IMR-90 (cell line): ENCODE measurements at regions not wholly inside any gene's neighbourhood (a gene's known extent, or its start where the extent isn't known, plus 50 kb on each side); places are given as distances from the start of the nearest gene placed in this dataset.

Source experiments
- ATAC-seq: fragments of 200-7000 bp; cut with Tn5 transposase; 2 replicates; pipeline ENCODE4 v1.9.1; 2020; ENCODE audit warnings: low read depth, mild to moderate bottlenecking, moderate library complexity
- BruUV-seq: library from RNA; stranded (reverse); fragments of 400-500 nt; replicated peaks from 2 replicates; lab custom pipeline; 2021; lab: Mats Ljungman, UMichigan
- CTCF ChIA-PET: fragments of 300-600 bp; formaldehyde crosslinking; extraction: SDS; loops from one replicate; lab custom pipeline; 2021; ENCODE audit warnings: antibody characterized with exemption; lab: Yijun Ruan, JAX
- POLR2A ChIA-PET: fragments of 300-600 bp; sonication (Branson Sonifier 250); formaldehyde crosslinking; loops from one replicate; lab custom pipeline; 2022; ENCODE audit warnings: antibody characterized with exemption; ENCODE audit not compliant: unreplicated experiment; lab: Charles Lee
- DNase-seq: peaks from one replicate; pipeline ENCODE4 v3.0.0; 2013
- H2AFZ ChIP-seq: replicated peaks from 2 replicates; pipeline ENCODE3; 2013; ENCODE audit warnings: low read length, mild to moderate bottlenecking; ENCODE audit not compliant: poor library complexity
- H2AK5ac ChIP-seq: 2 replicates; pipeline ENCODE4 v1.6.1; 2013; ENCODE audit warnings: low read depth, low read length, inconsistent platforms
- H2AK9ac ChIP-seq: replicated peaks from 2 replicates; pipeline ENCODE3; 2013; ENCODE audit warnings: mild to moderate bottlenecking, low read depth, low read length, moderate library complexity; ENCODE audit not compliant: poor library complexity
- H2BK120ac ChIP-seq: 2 replicates; pipeline ENCODE4 v1.6.1; 2013; ENCODE audit warnings: low read depth, low read length, inconsistent platforms
- H2BK15ac ChIP-seq: 3 replicates; pipeline ENCODE4 v1.6.1; 2013; ENCODE audit warnings: low read depth, low read length, inconsistent platforms
- H2BK20ac ChIP-seq: 2 replicates; pipeline ENCODE4 v1.6.1; 2013; ENCODE audit warnings: low read depth, mild to moderate bottlenecking, inconsistent platforms, low read length, moderate library complexity
- H2BK5ac ChIP-seq: 2 replicates; pipeline ENCODE4 v1.6.1; 2013; ENCODE audit warnings: mild to moderate bottlenecking, low read depth, low read length, inconsistent platforms; ENCODE audit not compliant: poor library complexity, severe bottlenecking
- H3K14ac ChIP-seq: replicated peaks from 2 replicates; pipeline ENCODE4 v1.6.1; 2013; ENCODE audit warnings: low read depth, low read length, inconsistent platforms
- H3K18ac ChIP-seq: 2 replicates; pipeline ENCODE4 v1.6.1; 2013; ENCODE audit warnings: low read depth, low read length, control low read depth
- H3K23ac ChIP-seq: 2 replicates; pipeline ENCODE4 v1.6.1; 2013; ENCODE audit warnings: low read depth, low read length, inconsistent platforms
- H3K27ac ChIP-seq: 2 replicates; pipeline ENCODE4 v1.5.1; 2013; ENCODE audit warnings: mild to moderate bottlenecking, control low read depth, low read length; ENCODE audit not compliant: insufficient read depth
- H3K27me3 ChIP-seq: 2 replicates; pipeline ENCODE4 v1.6.1; 2013; ENCODE audit warnings: low read length; ENCODE audit not compliant: control insufficient read depth, insufficient read depth
- H3K36me3 ChIP-seq: 2 replicates; pipeline ENCODE4 v1.6.1; 2013; ENCODE audit warnings: low read length, mixed read lengths; ENCODE audit not compliant: control insufficient read depth, insufficient read depth
- H3K4ac ChIP-seq: 2 replicates; pipeline ENCODE4 v1.6.1; 2013; ENCODE audit warnings: low read depth, low read length, inconsistent platforms
- H3K4me1 ChIP-seq: 2 replicates; pipeline ENCODE4 v1.6.1; 2013; ENCODE audit warnings: low read length, mixed read lengths; ENCODE audit not compliant: control insufficient read depth, insufficient read depth
- H3K4me2 ChIP-seq: 2 replicates; pipeline ENCODE4 v1.6.1; 2013; ENCODE audit warnings: low read depth, mild to moderate bottlenecking, control low read depth, low read length, moderate library complexity
- H3K4me3 ChIP-seq: 2 replicates; pipeline ENCODE4 v1.5.1; 2013; ENCODE audit warnings: low read depth, mild to moderate bottlenecking, control low read depth, low read length, moderate library complexity; ENCODE audit not compliant: insufficient read depth
- H3K56ac ChIP-seq: 2 replicates; pipeline ENCODE4 v1.6.1; 2013; ENCODE audit warnings: low read length, inconsistent platforms; ENCODE audit not compliant: insufficient read depth; ENCODE audit errors: extremely low read depth
- H3K79me1 ChIP-seq, 2 experiments: 2 replicates each; pipeline ENCODE4 v1.6.1; 2013; ENCODE audit warnings: low read length in 2 of 2, inconsistent platforms in 1 of 2, low read depth in 1 of 2
- H3K9ac ChIP-seq: 2 replicates; pipeline ENCODE4 v1.6.1; 2013; ENCODE audit warnings: low read depth, low read length, control low read depth
- H3K9me1 ChIP-seq: 2 replicates; pipeline ENCODE4 v1.6.1; 2013; ENCODE audit warnings: low read length, inconsistent platforms; ENCODE audit not compliant: insufficient read depth
- H3K9me3 ChIP-seq: 2 replicates; pipeline ENCODE4 v1.6.1; 2013; ENCODE audit warnings: low read length; ENCODE audit not compliant: control insufficient read depth, insufficient read depth
- H4K20me1 ChIP-seq: 2 replicates; pipeline ENCODE4 v1.6.1; 2013; ENCODE audit warnings: low read length, inconsistent platforms; ENCODE audit not compliant: insufficient read depth
- H4K5ac ChIP-seq: 2 replicates; pipeline ENCODE4 v1.6.1; 2013; ENCODE audit warnings: mild to moderate bottlenecking, low read depth, low read length, control low read depth
- H4K8ac ChIP-seq, 2 experiments: 2 replicates each; pipeline ENCODE4 v1.6.1; 2013; ENCODE audit warnings: low read depth in 2 of 2, low read length in 2 of 2, control low read depth in 1 of 2, inconsistent platforms in 1 of 2
- H4K91ac ChIP-seq: 2 replicates; pipeline ENCODE4 v1.6.1; 2013; ENCODE audit warnings: low read depth, low read length, inconsistent platforms; ENCODE audit not compliant: insufficient read depth
- BHLHE40 ChIP-seq: fragments of 150-350 bp; IDR thresholded peaks from 2 replicates; pipeline ENCODE4 v1.6.1; 2016; ENCODE audit warnings: mild to moderate bottlenecking, low read depth, low read length
- CHD1 ChIP-seq: IDR thresholded peaks from 2 replicates; pipeline ENCODE4 v1.6.1; 2012; ENCODE audit warnings: low read depth, low read length, improper control_type of control experiment
- CTCF ChIP-seq: conservative IDR thresholded peaks from 2 replicates; pipeline ENCODE4 v1.5.1; 2012; ENCODE audit warnings: mild to moderate bottlenecking, low read depth, low read length, improper control_type of control experiment
- ELK1 ChIP-seq: fragments of 150-350 bp; IDR thresholded peaks from 2 replicates; pipeline ENCODE4 v1.6.1; 2016; ENCODE audit warnings: low read depth, mild to moderate bottlenecking, low read length, moderate library complexity, borderline replicate concordance
- FOS ChIP-seq: fragments of 150-350 bp; IDR thresholded peaks from 2 replicates; pipeline ENCODE4 v1.6.1; 2016; ENCODE audit warnings: low read depth, low read length
- MAFK ChIP-seq: IDR thresholded peaks from 2 replicates; pipeline ENCODE4 v1.6.1; 2012; ENCODE audit warnings: low read depth, low read length, improper control_type of control experiment
- MAZ ChIP-seq: IDR thresholded peaks from 2 replicates; pipeline ENCODE4 v1.6.1; 2012; ENCODE audit warnings: low read depth, mild to moderate bottlenecking, low read length, improper control_type of control experiment, moderate library complexity, borderline replicate concordance
- MXI1 ChIP-seq: IDR thresholded peaks from 2 replicates; pipeline ENCODE4 v1.6.1; 2012; ENCODE audit warnings: low read depth, mild to moderate bottlenecking, low read length, moderate library complexity, borderline replicate concordance
- NFE2L2 ChIP-seq: fragments of 150-350 bp; IDR thresholded peaks from 2 replicates; pipeline ENCODE4 v1.6.1; 2016; ENCODE audit warnings: low read depth, mild to moderate bottlenecking, low read length
- POLR2A ChIP-seq: IDR thresholded peaks from 2 replicates; pipeline ENCODE4 v1.6.1; 2012; ENCODE audit warnings: mild to moderate bottlenecking, low read depth, low read length
- RAD21 ChIP-seq: IDR thresholded peaks from 2 replicates; pipeline ENCODE4 v1.6.1; 2012; ENCODE audit warnings: low read length, improper control_type of control experiment
- RCOR1 ChIP-seq: IDR thresholded peaks from 2 replicates; pipeline ENCODE4 v1.6.1; 2012; ENCODE audit warnings: mild to moderate bottlenecking, low read length, improper control_type of control experiment; ENCODE audit not compliant: insufficient replicate concordance
- RFX5 ChIP-seq: IDR thresholded peaks from 2 replicates; pipeline ENCODE4 v1.8.0; 2012; ENCODE audit warnings: low read depth, mild to moderate bottlenecking, low read length, moderate library complexity
- SMC3 ChIP-seq: fragments of 150-350 bp; IDR thresholded peaks from 2 replicates; pipeline ENCODE4 v1.6.1; 2016; ENCODE audit warnings: low read depth, mild to moderate bottlenecking, antibody characterized with exemption, low read length, moderate library complexity
- USF2 ChIP-seq: fragments of 150-350 bp; IDR thresholded peaks from 2 replicates; pipeline ENCODE4 v1.6.1; 2017; ENCODE audit warnings: mild to moderate bottlenecking, antibody characterized with exemption, low read length, low read depth
- WGBS, 2 experiments: methylation state at CpG; one replicate each; pipeline versions ENCODE4 v1.1.5 to v1.1.7; 2013; ENCODE audit warnings: missing lambda C conversion rate in 2 of 2; ENCODE audit not compliant: insufficient read length in 1 of 2; ENCODE audit errors: extremely low coverage in 2 of 2; 5-methylcytosine and 5-hydroxymethylcytosine counted together
- dilution Hi-C: fragments of 300-500 bp; cut with HindIII; formaldehyde crosslinking; loops from one replicate; pipeline ENCODE4 v1.14.3; 2018; ENCODE audit warnings: low sequenced_read_pairs; ENCODE audit not compliant: unreplicated experiment
- in situ Hi-C: fragments of 300-500 bp; cut with MboI; formaldehyde crosslinking; loops from 3 replicates; pipeline ENCODE4 v1.14.3; 2019; ENCODE audit warnings: low sequenced_read_pairs, inconsistent platforms, mixed read lengths
- intact Hi-C: fragments of 100-400 bp; cut with micrococcal nuclease; formaldehyde crosslinking; loops from 2 replicates; pipeline ENCODE4 v1.10.0; 2022

GRCh38 chr16:48102083-48103008, 53.4 kb downstream of the ABCC12 start:
- POLR2A ChIA-PET = no interaction called here
- H4K91ac ChIP-seq = no peak overlapping the region
- no peak overlapping the region for H3K23ac ChIP-seq
- H4K20me1 ChIP-seq = no peaks in the 10 kb centered on the region
- dilution Hi-C loops = no loop called here
- H3K56ac ChIP-seq = no peak overlapping the region
- no peak overlapping the region for H2BK5ac ChIP-seq
- intact Hi-C loops = no loop called here
- CTCF ChIA-PET = no interaction called here
- no peak overlapping the region for H2BK20ac ChIP-seq
- BruUV-seq = no TSS peak
- H3K18ac ChIP-seq = no peak overlapping the region
- no peak overlapping the region for H3K4me3 ChIP-seq
- H4K8ac ChIP-seq = no peak overlapping the region
- in situ Hi-C loops = no loop called here
- no peak overlapping the region for H3K4me2 ChIP-seq
- no peak overlapping the region for H2BK120ac ChIP-seq
- H3K27ac ChIP-seq = no peak overlapping the region
- H3K9ac ChIP-seq = no peak overlapping the region
- H3K79me1 ChIP-seq = no peaks in the 10 kb centered on the region
- no peak for DNase-seq
- no peak overlapping the region for H3K4ac ChIP-seq
- no peaks in the 10 kb centered on the region for H3K9me1 ChIP-seq
- H2AK9ac ChIP-seq = no peak overlapping the region
- H2BK15ac ChIP-seq = no peak overlapping the region
- H3K14ac ChIP-seq = no peak overlapping the region
- no peak overlapping the region for H2AFZ ChIP-seq
- H3K9me3 ChIP-seq = no peaks in the 10 kb centered on the region
- H3K27me3 ChIP-seq = peaks cover 10% of the 10 kb centered on the region; the same call in 1 of the 2 replicates
- no peak for ATAC-seq
- no peak overlapping the region for H4K5ac ChIP-seq
- no peaks in the 10 kb centered on the region for H3K36me3 ChIP-seq
- WGBS, 2 experiments = 86 to 100% methylated on average over 3 to 13 of the region's 15 CpGs
- H2AK5ac ChIP-seq = no peak overlapping the region
- no peaks in the 10 kb centered on the region; the same call in 1 of the 2 replicates for H3K4me1 ChIP-seq
- no peak for TF ChIP-seq MXI1
- no peak for TF ChIP-seq NFE2L2
- no peak for TF ChIP-seq POLR2A
- TF ChIP-seq MAZ = no peak
- no peak for TF ChIP-seq BHLHE40
- TF ChIP-seq MAFK = no peak
- TF ChIP-seq CTCF = no peak
- TF ChIP-seq RCOR1 = no peak
- no peak for TF ChIP-seq CHD1
- no peak for TF ChIP-seq RAD21
- TF ChIP-seq RFX5 = no peak
- no peak for TF ChIP-seq ELK1
- no peak for TF ChIP-seq SMC3
- no peak for TF ChIP-seq FOS
- TF ChIP-seq USF2 = no peak
